HCEC 1CT (cell line): ENCODE measurements at regions not wholly inside any gene's neighbourhood (a gene's known extent, or its start where the extent isn't known, plus 50 kb on each side); places are given as distances from the start of the nearest gene placed in this dataset.
"Not testable (repeated sequence)": the region's sequence is repeated elsewhere in the genome, so short reads cannot be mapped to it uniquely, and the experiment has no call there.

Source experiments
- DNase-seq: peaks from one replicate; pipeline ENCODE4 v3.0.0-alpha.2; 2017

- DNase-seq = no peak
Observed at GRCh38 chr2:120637847-120638246, 97.8 kb upstream of the GLI2 start.

- no peak for DNase-seq
Observed at GRCh38 chr2:120638450-120638849, 97.2 kb upstream of the GLI2 start.

GRCh38 chr2:120641366-120641771 lies 94.3 kb upstream of the GLI2 start:
- peak; percentile 31 for DNase-seq

- no peak for DNase-seq
Observed at GRCh38 chr2:120642646-120643045, 93.0 kb upstream of the GLI2 start.

- DNase-seq = no peak
Observed at GRCh38 chr2:120646994-120647393, 88.7 kb upstream of the GLI2 start.

- DNase-seq = peak; percentile 69
Observed at GRCh38 chr2:120647487-120647886, 88.2 kb upstream of the GLI2 start.

GRCh38 chr2:120649381-120649780 lies 86.3 kb upstream of the GLI2 start:
- DNase-seq = not testable (repeated sequence)

GRCh38 chr2:120650022-120650644 lies 85.5 kb upstream of the GLI2 start:
- DNase-seq = no peak

- DNase-seq = no peak
Observed at GRCh38 chr2:120651818-120652217, 83.8 kb upstream of the GLI2 start.

- peak; percentile 15 for DNase-seq
Observed at GRCh38 chr2:120653046-120653445, 82.6 kb upstream of the GLI2 start.

GRCh38 chr2:120653871-120654270 lies 81.8 kb upstream of the GLI2 start:
- no peak for DNase-seq

GRCh38 chr2:120654381-120655134 lies 81.1 kb upstream of the GLI2 start:
- DNase-seq = no peak

GRCh38 chr2:120656273-120656950 lies 79.3 kb upstream of the GLI2 start:
- no peak for DNase-seq

- no peak for DNase-seq
Observed at GRCh38 chr2:120658042-120658769, 77.5 kb upstream of the GLI2 start.

- DNase-seq = no peak
Observed at GRCh38 chr2:120658770-120659158, 76.9 kb upstream of the GLI2 start.

- DNase-seq = no peak
Observed at GRCh38 chr2:120659275-120659977, 76.2 kb upstream of the GLI2 start.

- no peak for DNase-seq
Observed at GRCh38 chr2:120660056-120660694, 75.5 kb upstream of the GLI2 start.

GRCh38 chr2:120660771-120661459 lies 74.8 kb upstream of the GLI2 start:
- no peak for DNase-seq

- no peak for DNase-seq
Observed at GRCh38 chr2:120661551-120661950, 74.1 kb upstream of the GLI2 start.

- DNase-seq = no peak
Observed at GRCh38 chr2:120662046-120662445, 73.6 kb upstream of the GLI2 start.

GRCh38 chr2:120662746-120663145 lies 72.9 kb upstream of the GLI2 start:
- no peak for DNase-seq

- DNase-seq = no peak
Observed at GRCh38 chr2:120666433-120666832, 69.2 kb upstream of the GLI2 start.
